Stimulated activated CD8-positive, alpha-beta memory T cell treated with anti-CD3 and anti-CD28 coated beads, Interleukin-12 subunit alpha, Interleukin-12 subunit beta, amount 100 ng/mL, for 1 hour (primary cell): ENCODE measurements at regions not wholly inside any gene's neighbourhood (a gene's known extent, or its start where the extent isn't known, plus 50 kb on each side); places are given as distances from the start of the nearest gene placed in this dataset.

Experiments used
- DNase-seq: peaks from one replicate; pipeline ENCODE4 v3.0.0-alpha.2; 2020; ENCODE audit warnings: low read depth

- no peak for DNase-seq
These were observed 331.2 kb upstream of the SMARCA2 start for GRCh38 chr9:1683951-1684350.

GRCh38 chr9:1698991-1699390 lies 316.2 kb upstream of the SMARCA2 start:
- DNase-seq: no peak

GRCh38 chr9:1701113-1701512 lies 314.0 kb upstream of the SMARCA2 start:
- DNase-seq: no peak

- no peak for DNase-seq
These were observed 312.4 kb upstream of the SMARCA2 start for GRCh38 chr9:1702701-1703100.

- no peak for DNase-seq
These were observed 307.9 kb upstream of the SMARCA2 start for GRCh38 chr9:1707291-1707690.

GRCh38 chr9:1708219-1708618 lies 306.9 kb upstream of the SMARCA2 start:
- DNase-seq: no peak

GRCh38 chr9:1709347-1709746 lies 305.8 kb upstream of the SMARCA2 start:
- DNase-seq: no peak

- DNase-seq: no peak
These were observed 302.2 kb upstream of the SMARCA2 start for GRCh38 chr9:1712861-1713450.

GRCh38 chr9:1713841-1714240 lies 301.3 kb upstream of the SMARCA2 start:
- DNase-seq: no peak

- no peak for DNase-seq
These were observed 297.3 kb upstream of the SMARCA2 start for GRCh38 chr9:1717882-1718281.

- no peak for DNase-seq
These were observed 296.3 kb upstream of the SMARCA2 start for GRCh38 chr9:1718836-1719235.

GRCh38 chr9:1721196-1721595 lies 294.0 kb upstream of the SMARCA2 start:
- no peak for DNase-seq

- DNase-seq: no peak
These were observed 292.7 kb upstream of the SMARCA2 start for GRCh38 chr9:1722404-1722803.

- DNase-seq: no peak
These were observed 291.6 kb upstream of the SMARCA2 start for GRCh38 chr9:1723522-1724015.

GRCh38 chr9:1726993-1727759 lies 288.0 kb upstream of the SMARCA2 start:
- no peak for DNase-seq

GRCh38 chr9:1729631-1730030 lies 285.5 kb upstream of the SMARCA2 start:
- DNase-seq: no peak

GRCh38 chr9:1732670-1733069 lies 282.5 kb upstream of the SMARCA2 start:
- DNase-seq: no peak

- no peak for DNase-seq
These were observed 276.5 kb upstream of the SMARCA2 start for GRCh38 chr9:1738511-1739100.

- DNase-seq: no peak
These were observed 271.8 kb upstream of the SMARCA2 start for GRCh38 chr9:1743121-1743960.

- DNase-seq: no peak
These were observed 269.2 kb upstream of the SMARCA2 start for GRCh38 chr9:1745980-1746379.

GRCh38 chr9:1747417-1747967 lies 267.7 kb upstream of the SMARCA2 start:
- no peak for DNase-seq

GRCh38 chr9:1748407-1748806 lies 266.7 kb upstream of the SMARCA2 start:
- no peak for DNase-seq
